ENCODE measurements at regions not wholly inside any gene's neighbourhood (a gene's known extent, or its start where the extent isn't known, plus 50 kb on each side); places are given as distances from the start of the nearest gene placed in this dataset.

DNA sequence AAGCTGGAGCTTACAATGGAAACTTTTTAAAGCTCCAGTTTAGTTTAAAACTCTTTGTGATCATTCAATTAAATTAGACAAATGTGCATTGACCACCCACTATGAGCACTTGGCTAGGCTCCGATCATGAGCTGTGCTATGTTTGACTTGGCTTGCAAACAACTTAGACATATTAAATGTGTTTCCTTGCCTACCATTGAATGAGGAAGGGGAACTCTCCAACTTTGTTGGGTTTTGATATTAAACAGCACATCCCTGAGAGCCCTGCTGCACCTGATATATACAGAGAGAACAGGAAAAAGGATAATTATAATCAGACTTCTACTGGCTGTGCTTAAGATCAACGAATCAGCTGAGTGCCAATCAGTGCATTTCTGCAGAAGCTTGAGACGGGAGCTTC is 71.4 kb upstream of the ADGRL3 start:
- no peak for DNase-seq (ENCODE audit: low spot score)

DNA sequence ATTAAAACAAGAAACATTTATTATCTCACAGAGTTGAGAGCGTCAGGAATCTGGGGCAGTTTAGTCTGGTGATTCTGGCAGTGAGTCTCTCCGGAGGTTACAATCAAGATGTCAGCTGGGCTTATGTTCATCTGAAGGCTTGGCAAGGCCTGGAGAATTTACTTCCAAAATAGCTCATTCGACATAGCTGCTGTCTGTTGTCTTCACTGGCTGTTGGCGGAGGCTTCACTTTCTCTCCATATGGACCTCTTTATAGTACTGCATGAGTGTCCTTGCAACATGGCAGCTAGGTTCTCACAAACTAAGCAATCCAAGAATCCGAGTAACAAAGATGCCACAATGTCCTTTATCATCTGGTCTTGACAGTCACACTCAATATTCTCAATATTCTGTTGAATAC is 70.2 kb upstream of the ADGRL3 start:
- no peak for DNase-seq (ENCODE audit: low spot score)

DNA sequence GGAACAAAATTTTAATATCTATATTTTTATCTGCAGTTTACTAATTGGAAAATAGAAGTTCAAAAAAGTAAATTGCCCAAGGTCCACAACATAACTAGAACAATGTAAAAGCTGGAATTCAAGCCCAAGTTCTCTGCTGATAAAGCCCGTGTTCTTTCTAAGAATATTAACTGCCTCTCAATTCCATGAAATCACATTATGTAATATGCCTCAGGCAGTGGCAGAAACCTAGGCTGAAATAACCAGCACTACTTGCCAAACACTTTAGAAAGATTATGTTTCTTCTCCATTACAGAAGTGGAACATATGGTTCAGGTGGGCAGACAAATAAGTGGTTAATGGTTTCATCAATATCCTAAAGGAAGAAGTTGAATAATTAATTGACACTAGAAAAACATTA is 56.7 kb upstream of the ADGRL3 start:
- no peak for DNase-seq (ENCODE audit: low spot score)

DNA sequence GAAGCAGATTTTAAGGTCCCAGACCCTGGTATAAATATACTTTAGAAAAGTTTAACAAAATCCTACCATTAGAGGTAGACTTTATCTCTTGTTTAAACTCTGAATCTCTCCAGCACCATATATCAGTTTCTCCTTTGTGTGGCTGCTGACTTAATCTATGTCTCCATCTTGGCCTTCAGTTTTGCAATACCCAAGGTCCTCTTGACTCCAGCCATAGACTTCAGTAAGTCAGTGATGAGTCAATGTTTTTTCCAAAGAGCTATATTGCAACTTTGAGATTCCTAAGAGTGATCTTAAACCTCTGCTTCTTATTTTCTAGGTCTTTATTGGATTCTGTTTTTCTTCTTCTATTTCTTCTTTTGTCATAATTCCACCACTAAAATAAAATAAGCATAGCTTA is 50.8 kb upstream of the ADGRL3 start:
- DNase-seq (ENCODE audit: low spot score): no peak
